Esophagus muscularis mucosa (tissue), 3 donors: ENCODE measurements at regions not wholly inside any gene's neighbourhood (a gene's known extent, or its start where the extent isn't known, plus 50 kb on each side); places are given as distances from the start of the nearest gene placed in this dataset.
"Not testable (repeated sequence)": the region's sequence is repeated elsewhere in the genome, so short reads cannot be mapped to it uniquely, and the experiment has no call there.

Source experiments
- POLR2A ChIP-seq: fragments of 450-650 bp; IDR thresholded peaks from one replicate; pipeline ENCODE4 v1.6.1; 2017; ENCODE audit warnings: antibody characterized with exemption, moderate library complexity, mild to moderate bottlenecking, low read depth
- TF ChIP-seq, protein P1 (sequence below), 3 experiments: fragments of 200-600 bp in 2 of 3; fragments of 450-650 bp in 1 of 3; sonication (generic) in 2 of 3; IDR thresholded peaks; one replicate each; pipeline ENCODE4 v1.5.1; 2017 to 2019; ENCODE audit warnings: antibody characterized with exemption in 3 of 3, mild to moderate bottlenecking in 2 of 3, moderate library complexity in 1 of 3

DNA sequence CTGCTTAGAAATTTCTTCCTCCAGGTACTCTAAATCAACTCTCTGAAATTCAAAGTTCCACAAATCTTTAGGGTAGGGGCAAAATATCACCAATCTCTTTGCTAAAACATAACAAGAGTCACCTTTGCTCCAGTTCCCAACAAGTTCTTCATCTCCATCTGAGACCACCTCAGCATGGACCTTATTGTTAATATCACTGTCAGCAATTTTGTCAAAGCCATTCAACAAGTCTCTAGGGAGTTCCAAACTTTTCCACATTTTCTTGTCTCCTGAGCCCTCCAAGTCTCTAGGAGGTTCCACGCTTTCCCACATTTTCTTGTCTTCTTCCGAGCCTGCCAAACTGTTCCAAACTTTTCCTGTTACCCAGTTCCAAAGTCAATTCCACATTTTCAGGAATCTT is 255.9 kb downstream of the TDRD15 start:
- TF ChIP-seq, protein P1, sequence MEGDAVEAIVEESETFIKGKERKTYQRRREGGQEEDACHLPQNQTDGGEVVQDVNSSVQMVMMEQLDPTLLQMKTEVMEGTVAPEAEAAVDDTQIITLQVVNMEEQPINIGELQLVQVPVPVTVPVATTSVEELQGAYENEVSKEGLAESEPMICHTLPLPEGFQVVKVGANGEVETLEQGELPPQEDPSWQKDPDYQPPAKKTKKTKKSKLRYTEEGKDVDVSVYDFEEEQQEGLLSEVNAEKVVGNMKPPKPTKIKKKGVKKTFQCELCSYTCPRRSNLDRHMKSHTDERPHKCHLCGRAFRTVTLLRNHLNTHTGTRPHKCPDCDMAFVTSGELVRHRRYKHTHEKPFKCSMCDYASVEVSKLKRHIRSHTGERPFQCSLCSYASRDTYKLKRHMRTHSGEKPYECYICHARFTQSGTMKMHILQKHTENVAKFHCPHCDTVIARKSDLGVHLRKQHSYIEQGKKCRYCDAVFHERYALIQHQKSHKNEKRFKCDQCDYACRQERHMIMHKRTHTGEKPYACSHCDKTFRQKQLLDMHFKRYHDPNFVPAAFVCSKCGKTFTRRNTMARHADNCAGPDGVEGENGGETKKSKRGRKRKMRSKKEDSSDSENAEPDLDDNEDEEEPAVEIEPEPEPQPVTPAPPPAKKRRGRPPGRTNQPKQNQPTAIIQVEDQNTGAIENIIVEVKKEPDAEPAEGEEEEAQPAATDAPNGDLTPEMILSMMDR (IDR thresholded peaks at IDR 0.05) = not testable (repeated sequence)
- not testable (repeated sequence) for TF ChIP-seq POLR2A
